NCI-H2107 treated with DMSO at 0.1 percent for 48 hours (cell line): ENCODE measurements at regions not wholly inside any gene's neighbourhood (a gene's known extent, or its start where the extent isn't known, plus 50 kb on each side); places are given as distances from the start of the nearest gene placed in this dataset.
"Not testable (repeated sequence)": the region's sequence is repeated elsewhere in the genome, so short reads cannot be mapped to it uniquely, and the experiment has no call there.

Source experiments
- DNase-seq: peaks from one replicate; lab custom pipeline; 2025; ENCODE audit not compliant: unreplicated experiment; lab: John Stamatoyannopoulos, UW

DNA sequence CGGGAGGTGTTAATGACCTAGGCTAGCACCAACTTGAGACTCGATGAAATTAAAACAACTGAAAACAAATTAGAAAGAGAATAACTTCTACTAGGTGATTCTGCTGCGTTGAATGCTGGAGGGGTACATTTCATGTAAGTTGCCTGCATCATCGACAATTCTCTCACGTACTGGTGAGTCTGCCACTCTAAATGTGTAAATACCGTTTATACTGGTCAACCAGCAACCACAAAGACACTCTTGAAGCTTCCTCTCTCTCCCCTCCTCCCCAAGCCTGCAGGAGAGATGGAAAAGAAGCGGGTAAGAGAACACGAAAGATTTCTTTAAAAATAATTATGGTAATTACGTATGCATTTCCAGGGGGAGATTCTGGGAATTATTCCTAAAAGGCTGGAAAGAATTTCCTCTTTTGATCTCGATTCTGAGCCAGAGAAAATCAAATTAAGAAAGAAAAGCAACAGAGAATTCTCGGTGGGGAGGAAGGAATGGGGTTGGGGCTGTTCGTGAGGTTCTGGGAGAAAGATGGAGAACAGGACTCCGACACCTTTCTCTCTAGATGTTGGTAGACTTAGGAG lies 68.6 kb upstream of the MRTFB start:
- no peak for DNase-seq

DNA sequence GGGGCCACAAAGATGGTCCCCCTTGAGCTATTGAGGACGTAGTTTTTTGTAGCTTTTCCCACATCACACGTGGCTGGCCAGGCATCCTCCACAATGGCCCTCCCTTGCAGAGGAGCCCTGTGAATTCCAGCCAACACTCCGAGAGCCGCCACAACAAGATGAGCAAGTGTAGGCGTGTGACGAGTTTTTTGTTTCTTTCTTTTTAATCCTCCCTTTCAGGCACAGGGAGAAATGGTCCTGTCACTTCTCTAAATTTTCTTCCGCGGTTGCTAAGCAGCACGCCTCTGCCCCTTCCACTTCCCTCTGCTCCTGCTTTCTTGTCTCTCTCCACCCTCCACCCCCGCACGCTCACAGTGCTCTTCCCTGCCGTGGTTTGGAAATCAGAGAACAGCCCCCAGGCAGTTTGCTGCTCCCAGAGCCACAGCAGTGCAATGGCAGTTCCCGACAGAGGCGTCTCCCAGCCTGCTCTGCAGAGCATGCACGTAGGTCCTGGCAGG lies 68.0 kb upstream of the MRTFB start:
- peak; percentile 50 for DNase-seq

GRCh38 chr16:14004031-14004728 lies 66.9 kb upstream of the MRTFB start:
- no peak for DNase-seq

- no peak for DNase-seq
These were observed 66.3 kb upstream of the MRTFB start for GRCh38 chr16:14004729-14005315.

GRCh38 chr16:14005335-14005734 lies 65.8 kb upstream of the MRTFB start:
- no peak for DNase-seq

DNA sequence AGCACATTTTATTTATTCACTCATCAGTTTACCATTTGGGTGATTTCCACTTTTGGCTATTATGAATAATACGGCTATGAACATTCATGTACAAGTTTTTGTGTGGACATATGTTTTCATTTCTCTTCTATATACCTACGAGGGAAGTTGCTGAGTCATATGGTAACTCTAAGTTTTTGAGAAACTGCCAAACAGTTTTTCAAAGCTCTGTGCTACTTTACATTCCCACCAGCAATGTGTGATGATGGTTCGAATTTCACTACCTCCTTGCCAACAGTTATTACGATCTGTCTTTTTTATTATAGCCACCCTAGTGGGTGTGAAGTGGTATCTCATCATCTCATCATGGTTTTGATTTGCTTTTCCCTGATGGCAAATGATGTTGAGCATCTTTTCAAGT lies 63.7 kb upstream of the MRTFB start:
- no peak for DNase-seq

DNA sequence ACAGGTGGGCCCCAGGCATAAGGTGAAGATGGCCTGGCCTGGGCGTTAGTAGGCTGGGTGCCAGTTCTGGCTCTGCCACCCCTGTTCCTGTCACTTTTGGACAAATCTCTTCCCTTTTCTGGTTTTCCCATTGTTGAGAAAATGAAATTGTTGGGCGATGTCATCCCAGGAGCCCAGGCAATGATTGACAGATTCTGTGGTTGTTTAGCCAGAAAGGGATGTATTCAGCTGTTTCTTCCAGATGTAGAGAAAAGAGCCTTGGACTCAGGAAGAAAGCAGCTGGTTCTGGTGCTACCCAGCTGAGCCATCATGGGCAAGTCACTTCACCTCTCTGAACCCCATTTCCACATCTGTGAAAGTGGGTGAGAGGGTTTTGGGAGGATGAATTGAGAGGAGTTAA lies 60.1 kb upstream of the MRTFB start:
- DNase-seq, result no peak

DNA sequence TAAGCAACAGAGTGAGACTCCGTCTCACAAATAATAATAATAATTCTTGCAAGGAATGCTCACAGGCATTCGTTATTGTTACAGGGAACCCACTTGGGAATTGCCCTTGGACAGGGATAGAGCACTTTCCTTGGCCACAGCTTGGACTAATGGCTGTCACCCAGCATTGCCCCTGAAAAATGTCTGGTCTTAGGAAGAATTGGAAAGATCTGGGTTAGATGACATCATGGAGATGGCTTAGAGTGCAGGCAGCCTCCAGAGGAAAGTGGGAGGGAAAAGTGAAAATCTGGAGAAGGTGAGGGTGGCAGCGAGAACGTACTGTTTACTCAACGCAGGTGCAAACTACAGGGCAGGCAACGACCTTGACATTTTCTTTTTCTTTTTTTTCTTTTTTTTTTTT lies 59.3 kb upstream of the MRTFB start:
- DNase-seq, result no peak

DNA sequence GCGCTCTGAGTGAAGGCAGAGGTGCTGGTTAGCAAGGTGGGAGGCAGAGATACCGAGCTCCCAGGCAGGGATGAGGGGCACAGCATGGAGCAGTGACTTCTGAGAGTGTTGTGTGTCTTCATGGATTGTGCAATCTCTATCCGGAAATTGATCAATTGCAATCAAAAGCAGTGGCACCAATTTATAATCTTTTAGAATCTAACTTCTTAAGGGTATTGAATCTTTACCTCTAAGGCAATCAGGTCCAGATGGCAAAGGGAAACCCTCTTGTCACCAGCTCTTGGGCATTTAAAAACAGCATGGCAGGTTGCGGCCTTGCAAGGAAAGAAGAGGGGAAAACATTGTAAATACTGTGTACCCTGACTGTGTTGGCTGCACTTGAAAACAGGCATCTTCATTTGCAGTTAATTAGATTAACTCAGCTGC lies 58.0 kb upstream of the MRTFB start:
- no peak for DNase-seq

- DNase-seq, result peak; percentile 76
These were observed 57.4 kb upstream of the MRTFB start for GRCh38 chr16:14013571-14014283.

- no peak for DNase-seq
These were observed 56.9 kb upstream of the MRTFB start for GRCh38 chr16:14014284-14014625.

- DNase-seq, result no peak
These were observed 56.1 kb upstream of the MRTFB start for GRCh38 chr16:14015033-14015432.

- DNase-seq, result no peak
These were observed 55.7 kb upstream of the MRTFB start for GRCh38 chr16:14015461-14015860.

- DNase-seq, result no peak
These were observed 55.2 kb upstream of the MRTFB start for GRCh38 chr16:14015948-14016347.

- DNase-seq, result not testable (repeated sequence)
These were observed 54.8 kb upstream of the MRTFB start for GRCh38 chr16:14016362-14016761.

DNA sequence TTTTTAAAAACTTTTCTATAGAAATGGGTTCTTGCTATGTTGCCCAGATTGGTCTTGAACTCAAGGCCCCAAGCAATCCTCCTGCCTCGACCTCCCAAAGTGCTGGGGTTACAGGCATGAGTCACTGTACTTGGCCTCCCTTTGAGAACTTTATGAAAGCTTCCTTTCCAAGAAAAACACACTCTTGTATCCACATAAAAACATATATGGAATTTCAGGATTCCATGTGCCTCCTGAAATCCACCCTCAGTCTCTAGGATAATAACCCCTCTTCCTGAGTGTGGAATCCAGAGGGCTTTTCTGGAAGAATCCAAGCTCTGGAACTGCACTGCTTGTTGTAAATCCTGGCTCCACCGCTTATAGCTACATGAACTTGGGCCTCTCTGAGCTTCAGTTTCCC lies 53.2 kb upstream of the MRTFB start:
- no peak for DNase-seq

DNA sequence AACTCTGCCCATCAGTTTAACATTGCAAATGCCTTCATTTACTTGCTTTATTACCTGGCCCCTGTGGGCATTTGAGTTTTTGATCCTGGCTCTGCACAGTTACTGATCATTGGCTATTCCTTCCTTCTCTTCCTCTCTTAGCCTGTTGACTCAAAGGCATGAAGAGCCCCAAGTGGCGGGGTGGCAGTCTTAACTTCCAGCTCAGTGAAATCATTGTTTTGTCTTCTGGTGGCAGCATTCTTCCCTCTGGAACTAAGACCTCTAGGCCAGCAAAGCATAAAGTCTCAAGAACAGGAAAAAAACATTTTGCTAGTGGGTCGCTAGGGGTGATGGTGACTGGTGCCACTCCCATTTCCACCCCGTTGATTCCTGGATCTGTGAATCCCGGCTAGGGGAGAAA lies 52.3 kb upstream of the MRTFB start:
- no peak for DNase-seq

- DNase-seq, result no peak
These were observed 51.0 kb upstream of the MRTFB start for GRCh38 chr16:14020141-14020540.
